Loucy (cell line): ENCODE measurements at regions not wholly inside any gene's neighbourhood (a gene's known extent, or its start where the extent isn't known, plus 50 kb on each side); places are given as distances from the start of the nearest gene placed in this dataset.

ENCODE experiments used
- H2AFZ ChIP-seq: fragments of 200-600 bp; sonication (generic); 2 replicates; pipeline ENCODE4 v1.6.0; 2016; ENCODE audit warnings: antibody characterized with exemption, mild to moderate bottlenecking, low read length, moderate library complexity
- H3F3A ChIP-seq: fragments of 200-600 bp; 2 replicates; pipeline ENCODE4 v1.6.0; 2016; ENCODE audit warnings: antibody characterized with exemption, low read depth, mild to moderate bottlenecking
- H3K27me3 ChIP-seq: fragments of 200-600 bp; sonication (generic); 2 replicates; pipeline ENCODE4 v1.6.1; 2014; ENCODE audit warnings: low read length, mild to moderate bottlenecking; ENCODE audit not compliant: insufficient read depth, poor library complexity, severe bottlenecking
- H3K36me3 ChIP-seq: fragments of 200-600 bp; sonication (generic); 2 replicates; pipeline ENCODE4 v1.6.1; 2016; ENCODE audit warnings: low read length; ENCODE audit not compliant: insufficient read depth
- H3K4me1 ChIP-seq: fragments of 200-600 bp; sonication (generic); 2 replicates; pipeline ENCODE4 v1.5.1; 2014; ENCODE audit warnings: low read length, mild to moderate bottlenecking; ENCODE audit not compliant: insufficient read depth, poor library complexity, severe bottlenecking
- H3K4me2 ChIP-seq: fragments of 200-600 bp; sonication (generic); 2 replicates; pipeline ENCODE4 v1.6.0; 2014; ENCODE audit warnings: antibody characterized with exemption, low read length, low read depth, mild to moderate bottlenecking; ENCODE audit not compliant: poor library complexity, severe bottlenecking
- H3K4me3 ChIP-seq: fragments of 200-600 bp; sonication (generic); 2 replicates; pipeline ENCODE4 v1.5.1; 2014; ENCODE audit warnings: low read length, mild to moderate bottlenecking, mixed read lengths; ENCODE audit not compliant: poor library complexity, severe bottlenecking
- H3K79me2 ChIP-seq: fragments of 200-600 bp; sonication (generic); 2 replicates; pipeline ENCODE4 v1.6.1; 2014; ENCODE audit warnings: low read length; ENCODE audit not compliant: insufficient read depth
- H3K9ac ChIP-seq: fragments of 200-600 bp; sonication (generic); 2 replicates; pipeline ENCODE4 v1.6.0; 2014; ENCODE audit warnings: mild to moderate bottlenecking, low read depth, low read length, moderate library complexity; ENCODE audit not compliant: poor library complexity, severe bottlenecking
- H3K9me2 ChIP-seq: fragments of 200-600 bp; sonication (generic); replicated peaks from 2 replicates; pipeline ENCODE4 v1.6.1; 2016; ENCODE audit warnings: low read depth, low read length, mixed read lengths
- H3K9me3 ChIP-seq: fragments of 200-600 bp; sonication (generic); 2 replicates; pipeline ENCODE4 v1.6.1; 2014; ENCODE audit warnings: mild to moderate bottlenecking, antibody characterized with exemption, low read length, low read depth; ENCODE audit not compliant: insufficient read depth
- H4K20me1 ChIP-seq: fragments of 200-600 bp; sonication (generic); 2 replicates; pipeline ENCODE4 v1.6.0; 2014; ENCODE audit warnings: antibody characterized with exemption, low read length, mild to moderate bottlenecking; ENCODE audit not compliant: insufficient read depth, poor library complexity, severe bottlenecking
- EZH2phosphoT487 ChIP-seq: fragments of 200-600 bp; IDR thresholded peaks from 2 replicates; pipeline ENCODE4 v1.6.1; 2018; ENCODE audit warnings: antibody characterized with exemption, mild to moderate bottlenecking, moderate library complexity, borderline replicate concordance
- TF ChIP-seq, protein P1 (sequence below): fragments of 200-600 bp; sonication (generic); conservative IDR thresholded peaks from 2 replicates; pipeline ENCODE4 v1.5.1; 2014; ENCODE audit warnings: mild to moderate bottlenecking, antibody characterized with exemption, low read length

DNA sequence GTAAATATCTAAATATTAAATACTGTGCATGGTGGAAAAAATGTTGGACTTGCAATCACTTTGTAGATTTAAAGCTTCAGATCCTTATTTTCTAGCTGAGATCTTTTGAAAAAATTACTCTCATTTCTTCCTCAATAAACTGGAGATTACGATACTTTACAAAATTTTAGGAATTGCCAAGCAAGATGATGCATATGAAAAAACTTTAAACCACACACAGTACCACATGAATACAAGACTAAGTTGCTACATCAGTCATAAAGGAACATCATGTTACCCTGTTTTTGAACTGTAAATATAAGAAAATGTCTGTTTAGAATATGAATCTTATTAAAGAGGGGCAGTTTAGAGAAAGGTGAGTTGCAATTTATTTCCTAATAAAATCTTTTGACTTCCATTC, 703.6 kb upstream of the NUDT12 start:
- TF ChIP-seq, protein P1, sequence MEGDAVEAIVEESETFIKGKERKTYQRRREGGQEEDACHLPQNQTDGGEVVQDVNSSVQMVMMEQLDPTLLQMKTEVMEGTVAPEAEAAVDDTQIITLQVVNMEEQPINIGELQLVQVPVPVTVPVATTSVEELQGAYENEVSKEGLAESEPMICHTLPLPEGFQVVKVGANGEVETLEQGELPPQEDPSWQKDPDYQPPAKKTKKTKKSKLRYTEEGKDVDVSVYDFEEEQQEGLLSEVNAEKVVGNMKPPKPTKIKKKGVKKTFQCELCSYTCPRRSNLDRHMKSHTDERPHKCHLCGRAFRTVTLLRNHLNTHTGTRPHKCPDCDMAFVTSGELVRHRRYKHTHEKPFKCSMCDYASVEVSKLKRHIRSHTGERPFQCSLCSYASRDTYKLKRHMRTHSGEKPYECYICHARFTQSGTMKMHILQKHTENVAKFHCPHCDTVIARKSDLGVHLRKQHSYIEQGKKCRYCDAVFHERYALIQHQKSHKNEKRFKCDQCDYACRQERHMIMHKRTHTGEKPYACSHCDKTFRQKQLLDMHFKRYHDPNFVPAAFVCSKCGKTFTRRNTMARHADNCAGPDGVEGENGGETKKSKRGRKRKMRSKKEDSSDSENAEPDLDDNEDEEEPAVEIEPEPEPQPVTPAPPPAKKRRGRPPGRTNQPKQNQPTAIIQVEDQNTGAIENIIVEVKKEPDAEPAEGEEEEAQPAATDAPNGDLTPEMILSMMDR: no peak
- TF ChIP-seq EZH2phosphoT487: no peak
- Histone ChIP-seq H2AFZ (no peak overlapping the region), H3K9ac (no peak overlapping the region), H3K36me3 (no peaks in the 10 kb centered on the region), H3F3A (no peaks in the 10 kb centered on the region), H3K4me2 (no peak overlapping the region), H3K4me1 (no peaks in the 10 kb centered on the region), H3K4me3 (no peak overlapping the region), H4K20me1 (no peaks in the 10 kb centered on the region), H3K79me2 (no peaks in the 10 kb centered on the region), H3K9me3 (no peaks in the 10 kb centered on the region), H3K27me3 (no peaks in the 10 kb centered on the region), H3K9me2 (no peaks in the 10 kb centered on the region)

DNA sequence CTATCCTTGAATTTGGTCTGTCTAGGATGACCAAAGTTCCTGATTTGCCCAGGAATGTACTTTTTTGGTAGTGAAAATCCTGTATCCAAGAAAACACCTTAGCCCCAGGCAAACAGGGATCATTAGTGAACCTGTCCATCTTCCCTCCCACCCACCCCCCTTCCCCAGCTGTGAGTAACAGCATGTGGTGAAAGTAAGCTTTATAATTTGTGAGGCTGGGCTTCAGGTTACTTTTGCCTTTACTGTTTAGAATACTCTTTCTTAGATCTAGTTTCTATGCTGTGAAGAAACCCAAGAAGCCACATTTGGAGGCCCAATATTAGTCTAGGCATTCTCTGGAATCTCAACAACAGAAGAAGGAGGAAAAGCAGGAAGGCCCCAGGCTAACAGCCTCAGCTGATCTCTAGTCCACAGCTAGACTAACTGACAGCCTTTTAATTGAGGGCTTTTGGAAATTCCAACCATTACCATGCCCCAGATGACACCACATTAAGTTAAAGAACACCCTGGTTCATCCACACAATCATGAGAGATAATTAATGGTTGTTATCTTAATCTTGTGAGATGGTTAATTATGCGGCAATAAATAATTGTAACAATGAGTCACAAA, 703.0 kb upstream of the NUDT12 start:
- H2AFZ ChIP-seq: no peak overlapping the region
- no peaks in the 10 kb centered on the region for H3K27me3 ChIP-seq
- H3K4me2 ChIP-seq: no peak overlapping the region
- H4K20me1 ChIP-seq: no peaks in the 10 kb centered on the region
- no peak overlapping the region for H3K9ac ChIP-seq
- no peak overlapping the region for H3K4me3 ChIP-seq
- no peaks in the 10 kb centered on the region for H3K36me3 ChIP-seq
- H3K9me2 ChIP-seq: no peaks in the 10 kb centered on the region
- TF ChIP-seq EZH2phosphoT487: no peak
- TF ChIP-seq, protein P1: no peak
- no peaks in the 10 kb centered on the region for H3F3A ChIP-seq
- no peaks in the 10 kb centered on the region for H3K4me1 ChIP-seq
- H3K79me2 ChIP-seq: no peaks in the 10 kb centered on the region
- H3K9me3 ChIP-seq: no peaks in the 10 kb centered on the region

DNA sequence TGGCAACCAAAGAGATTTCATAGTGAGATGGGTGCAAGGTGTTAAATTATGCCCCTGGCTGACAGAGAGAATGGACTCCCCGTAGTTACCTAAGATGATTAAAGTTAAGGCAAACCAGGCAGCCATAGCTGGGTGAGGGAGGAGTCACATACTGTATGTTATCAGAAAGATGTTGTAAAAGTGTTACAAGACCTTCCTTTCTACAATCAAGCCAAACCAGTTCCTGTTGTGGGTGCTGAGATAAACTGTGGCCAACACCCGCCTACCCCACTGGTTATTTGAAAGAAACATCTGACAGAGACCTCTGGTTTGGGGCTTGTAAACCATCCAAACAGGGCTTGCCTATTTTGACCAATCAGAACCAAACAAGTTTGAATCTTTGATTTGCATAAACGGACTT, 684.7 kb upstream of the NUDT12 start:
- H3K79me2 ChIP-seq: no peaks in the 10 kb centered on the region
- no peaks in the 10 kb centered on the region for H3K9me2 ChIP-seq
- H2AFZ ChIP-seq: no peak overlapping the region
- no peaks in the 10 kb centered on the region for H4K20me1 ChIP-seq
- H3F3A ChIP-seq: no peaks in the 10 kb centered on the region
- no peak overlapping the region for H3K4me2 ChIP-seq
- no peaks in the 10 kb centered on the region for H3K27me3 ChIP-seq
- H3K9ac ChIP-seq: no peak overlapping the region
- no peaks in the 10 kb centered on the region for H3K9me3 ChIP-seq
- TF ChIP-seq, protein P1: no peak
- no peak for TF ChIP-seq EZH2phosphoT487
- H3K4me3 ChIP-seq: no peak overlapping the region
- H3K4me1 ChIP-seq: no peaks in the 10 kb centered on the region
- H3K36me3 ChIP-seq: no peaks in the 10 kb centered on the region
